PC-3 (cell line): ENCODE measurements at regions not wholly inside any gene's neighbourhood (a gene's known extent, or its start where the extent isn't known, plus 50 kb on each side); places are given as distances from the start of the nearest gene placed in this dataset.

Experiments
- EZH2 ChIP-seq: fragments of 300-600 bp; sonication (generic); IDR thresholded peaks from one replicate; pipeline ENCODE4 v1.6.1; 2017; ENCODE audit warnings: antibody characterized with exemption, mild to moderate bottlenecking, low read length; ENCODE audit not compliant: unreplicated experiment
- TF ChIP-seq, protein P1 (sequence below): fragments of 300-600 bp; sonication (generic); conservative IDR thresholded peaks from 2 replicates; pipeline ENCODE4 v1.5.1; 2017; ENCODE audit warnings: antibody characterized with exemption, low read depth, mild to moderate bottlenecking, low read length

DNA sequence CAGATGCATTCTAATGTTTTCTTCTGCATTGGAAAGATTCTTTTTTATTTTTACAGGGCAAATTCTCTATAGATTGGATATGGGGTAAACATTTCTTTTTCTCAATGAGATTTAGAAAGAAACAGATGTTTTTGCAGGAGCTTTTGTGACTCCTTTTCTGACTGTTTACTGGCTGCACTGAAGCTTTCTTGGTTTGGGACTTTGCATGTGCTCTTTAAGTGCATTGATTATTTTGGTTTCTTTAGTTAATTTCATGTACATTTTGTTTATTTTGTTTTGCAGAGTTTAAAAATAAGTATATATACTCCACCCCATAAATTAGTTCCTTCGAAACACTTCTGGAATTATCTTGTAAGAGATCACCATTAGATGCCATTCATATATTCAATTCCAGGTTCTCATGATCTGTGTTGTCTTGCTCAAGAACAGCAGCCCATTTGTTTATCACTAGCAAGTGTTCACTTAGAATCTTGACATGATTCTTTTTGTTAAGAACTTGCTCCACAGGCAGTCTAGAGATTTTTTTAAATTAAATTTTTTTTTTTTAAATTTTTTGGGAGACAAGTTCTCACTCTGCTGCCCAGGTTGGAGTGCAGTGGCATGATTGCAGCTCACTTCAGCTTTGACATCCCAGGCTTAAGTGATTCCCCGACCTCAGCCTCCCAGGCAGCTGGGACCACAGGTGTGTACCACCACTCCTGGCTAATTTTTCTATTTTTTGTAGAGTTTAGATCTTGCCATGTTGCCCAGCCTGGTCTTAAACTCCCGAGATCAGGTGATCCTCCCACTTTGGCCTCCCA is 233.7 kb downstream of the MYCN start:
- TF ChIP-seq, protein P1, sequence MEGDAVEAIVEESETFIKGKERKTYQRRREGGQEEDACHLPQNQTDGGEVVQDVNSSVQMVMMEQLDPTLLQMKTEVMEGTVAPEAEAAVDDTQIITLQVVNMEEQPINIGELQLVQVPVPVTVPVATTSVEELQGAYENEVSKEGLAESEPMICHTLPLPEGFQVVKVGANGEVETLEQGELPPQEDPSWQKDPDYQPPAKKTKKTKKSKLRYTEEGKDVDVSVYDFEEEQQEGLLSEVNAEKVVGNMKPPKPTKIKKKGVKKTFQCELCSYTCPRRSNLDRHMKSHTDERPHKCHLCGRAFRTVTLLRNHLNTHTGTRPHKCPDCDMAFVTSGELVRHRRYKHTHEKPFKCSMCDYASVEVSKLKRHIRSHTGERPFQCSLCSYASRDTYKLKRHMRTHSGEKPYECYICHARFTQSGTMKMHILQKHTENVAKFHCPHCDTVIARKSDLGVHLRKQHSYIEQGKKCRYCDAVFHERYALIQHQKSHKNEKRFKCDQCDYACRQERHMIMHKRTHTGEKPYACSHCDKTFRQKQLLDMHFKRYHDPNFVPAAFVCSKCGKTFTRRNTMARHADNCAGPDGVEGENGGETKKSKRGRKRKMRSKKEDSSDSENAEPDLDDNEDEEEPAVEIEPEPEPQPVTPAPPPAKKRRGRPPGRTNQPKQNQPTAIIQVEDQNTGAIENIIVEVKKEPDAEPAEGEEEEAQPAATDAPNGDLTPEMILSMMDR: no peak
- no peak for TF ChIP-seq EZH2
